ENCODE measurements at regions not wholly inside any gene's neighbourhood (a gene's known extent, or its start where the extent isn't known, plus 50 kb on each side); places are given as distances from the start of the nearest gene placed in this dataset.

GRCh38 chr7:54933643-54934042 is 85.2 kb upstream of the EGFR start:
- TF ChIP-seq CTCF (IDR thresholded peaks at IDR 0.05) (no peak), POLR2A (IDR thresholded peaks at IDR 0.05) (no peak)

All from right lobe of liver (tissue), 4 donors.